GM18868 (cell line): ENCODE measurements at regions not wholly inside any gene's neighbourhood (a gene's known extent, or its start where the extent isn't known, plus 50 kb on each side); places are given as distances from the start of the nearest gene placed in this dataset.
"Not testable (repeated sequence)": the region's sequence is repeated elsewhere in the genome, so short reads cannot be mapped to it uniquely, and the experiment has no call there.

Source experiments
- ATAC-seq: cut with Tn5 transposase; IDR thresholded peaks from one replicate; pipeline ENCODE4 v1.9.1; 2021; ENCODE audit warnings: mild to moderate bottlenecking, moderate library complexity; ENCODE audit not compliant: unreplicated experiment

DNA sequence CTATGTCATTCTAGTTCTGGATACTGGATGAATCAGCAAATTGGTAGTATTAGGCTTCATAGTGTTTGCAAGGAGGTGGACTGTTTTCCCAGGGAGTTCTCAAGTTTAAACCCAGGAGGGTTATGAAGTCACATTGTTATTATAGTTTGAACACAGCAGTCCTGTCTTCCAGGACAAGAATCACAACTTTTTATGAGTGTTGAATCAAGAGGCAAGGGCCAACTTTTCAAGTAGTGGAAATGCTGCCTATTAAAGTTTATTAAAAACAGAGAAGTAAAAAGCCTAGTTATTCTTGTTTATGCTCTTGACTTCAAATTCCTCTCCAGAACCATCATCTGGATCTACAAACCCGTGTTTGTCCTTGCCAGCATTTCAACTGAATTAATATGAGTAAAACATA is 86.3 kb upstream of the GOT2 start:
- no peak for ATAC-seq

DNA sequence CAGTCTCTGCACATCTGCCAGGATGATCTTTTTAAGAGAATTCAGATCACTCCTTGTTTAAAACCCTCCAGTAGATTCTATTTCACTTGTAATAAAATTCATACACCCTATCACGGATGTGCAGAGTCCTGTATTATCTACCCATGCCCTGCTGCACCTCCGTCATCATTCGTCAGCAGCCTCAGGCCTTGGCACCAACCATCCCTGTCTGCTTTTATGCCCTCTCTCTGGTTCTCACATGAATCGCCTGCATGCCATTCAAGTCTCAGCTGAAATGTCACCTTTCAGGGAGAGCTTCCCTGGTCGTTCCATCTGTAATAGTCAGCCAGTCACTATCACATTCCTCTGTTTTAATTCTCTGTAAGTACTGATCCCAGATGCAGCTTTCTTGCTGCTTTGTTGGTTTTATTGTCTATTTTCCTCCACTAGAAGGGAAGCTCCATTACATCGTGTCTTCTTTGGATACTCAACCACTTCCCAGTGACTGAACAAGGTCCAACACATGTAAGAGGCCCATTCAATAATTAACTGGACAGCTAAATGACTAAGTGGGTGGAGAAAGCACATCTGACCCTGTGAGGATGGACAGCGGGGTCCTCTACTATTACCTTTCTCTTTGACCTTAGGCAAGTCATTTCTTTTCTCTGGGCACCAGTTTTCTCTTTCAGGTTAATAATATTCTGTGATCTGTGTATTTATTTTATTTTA is 81.2 kb upstream of the GOT2 start:
- no peak for ATAC-seq

DNA sequence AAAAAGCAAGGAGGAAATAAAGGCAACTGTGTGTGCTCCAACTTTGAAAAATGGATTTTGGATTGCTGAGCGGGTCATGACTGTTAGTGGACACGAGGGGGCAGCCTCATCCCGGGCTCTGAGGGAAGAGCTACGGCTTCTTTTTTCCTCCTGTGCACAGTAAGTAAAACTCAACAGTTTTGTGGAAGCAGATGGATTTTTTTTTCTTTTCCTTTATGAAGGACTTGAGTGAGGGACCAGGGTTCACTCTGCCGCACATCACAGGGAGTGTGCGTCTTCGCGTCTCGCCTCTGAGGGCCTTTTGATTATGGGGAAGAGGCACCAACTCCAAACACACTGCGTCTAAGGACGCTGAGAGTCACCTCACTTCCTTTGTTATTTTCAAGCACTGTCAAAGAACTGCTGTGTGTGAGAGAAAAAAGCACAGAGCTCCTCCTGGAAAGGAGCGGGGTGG is 80.3 kb upstream of the GOT2 start:
- ATAC-seq: peak; percentile 88

DNA sequence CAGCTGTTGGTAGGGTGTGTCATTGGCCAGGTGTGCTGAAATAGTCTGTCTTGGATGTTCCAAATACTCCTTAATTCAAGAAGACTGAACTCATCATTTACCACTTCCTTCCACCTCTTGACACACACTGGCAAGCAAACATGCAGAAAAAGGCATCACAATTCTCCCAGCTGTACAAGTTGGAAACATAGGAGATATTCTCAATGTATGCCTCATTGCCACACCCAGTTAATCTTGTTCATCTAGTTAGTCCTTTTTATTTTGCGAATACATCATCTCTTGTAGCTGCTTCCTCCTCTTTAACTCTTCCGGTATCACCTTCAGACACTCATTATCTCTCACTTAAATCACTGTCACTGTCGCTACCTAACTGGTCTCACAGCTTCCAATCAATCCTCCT is 75.1 kb upstream of the GOT2 start:
- no peak for ATAC-seq

DNA sequence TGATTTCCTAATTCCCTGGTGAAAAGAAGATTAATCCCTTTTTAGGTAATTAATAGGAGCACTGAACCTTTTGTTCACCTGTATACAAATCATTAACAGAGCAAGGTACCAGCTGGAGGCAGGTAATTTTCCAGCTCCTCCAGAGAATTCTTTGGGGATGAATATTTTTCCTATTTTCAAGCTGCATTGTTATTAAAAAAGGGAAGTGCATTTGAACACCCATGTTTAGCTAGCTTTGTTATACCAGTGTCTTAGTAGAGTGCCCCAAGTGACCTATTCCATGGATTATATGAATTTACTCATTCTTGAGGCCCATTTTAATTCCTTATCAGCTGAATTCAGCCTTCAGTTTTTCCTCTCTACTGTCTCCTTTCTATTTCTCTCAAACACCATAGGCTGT is 73.2 kb upstream of the GOT2 start:
- ATAC-seq: no peak

DNA sequence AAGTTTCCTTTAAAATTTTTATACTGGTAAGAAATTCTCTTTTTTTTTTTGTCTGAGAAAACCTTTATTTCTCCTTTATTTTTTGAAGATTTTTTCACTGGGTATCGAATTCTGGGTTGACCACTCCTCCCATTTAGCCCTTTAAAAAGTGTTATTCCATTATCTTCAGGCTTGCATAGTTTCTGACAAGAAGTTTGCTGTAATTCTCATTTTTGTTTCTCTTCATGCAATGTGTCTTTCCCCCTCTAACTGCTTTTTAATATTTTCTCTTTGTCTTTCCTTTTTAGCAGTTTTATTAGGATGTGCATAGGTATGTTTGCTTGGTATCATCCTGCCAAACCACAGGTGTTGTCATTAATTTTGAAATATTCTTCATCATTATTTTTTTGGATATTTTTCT is 67.7 kb upstream of the GOT2 start:
- ATAC-seq: no peak

DNA sequence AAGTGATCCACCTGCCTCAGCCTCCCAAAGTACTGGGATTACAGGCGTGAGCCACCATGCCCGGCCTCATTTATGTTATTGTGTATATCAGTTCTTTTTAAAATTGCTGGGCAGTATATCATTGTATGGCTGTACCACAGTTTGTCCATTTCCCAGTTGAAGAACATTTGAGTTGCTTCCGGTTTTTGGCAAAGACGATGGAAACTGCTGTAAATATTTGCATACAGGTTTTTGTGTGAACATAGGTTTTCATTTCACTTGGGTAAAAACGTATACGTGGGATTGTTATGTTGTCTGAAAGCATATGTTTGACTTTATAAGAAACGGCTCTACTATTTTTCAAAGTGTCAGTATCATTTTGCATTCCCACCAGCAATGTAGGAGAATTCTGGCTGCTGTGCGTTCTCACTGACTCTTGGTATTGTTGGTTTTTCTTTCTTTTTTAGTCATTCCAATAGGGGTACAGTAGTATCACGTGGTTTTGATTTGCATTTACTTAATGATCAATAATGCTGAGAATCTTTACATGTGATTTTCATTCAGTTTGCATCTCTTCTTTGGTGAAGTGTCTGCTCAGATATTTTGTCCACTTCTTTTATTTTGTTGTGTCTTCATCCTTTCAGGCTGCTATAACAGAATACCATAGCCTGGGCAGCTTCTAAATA is 63.2 kb upstream of the GOT2 start:
- no peak for ATAC-seq

DNA sequence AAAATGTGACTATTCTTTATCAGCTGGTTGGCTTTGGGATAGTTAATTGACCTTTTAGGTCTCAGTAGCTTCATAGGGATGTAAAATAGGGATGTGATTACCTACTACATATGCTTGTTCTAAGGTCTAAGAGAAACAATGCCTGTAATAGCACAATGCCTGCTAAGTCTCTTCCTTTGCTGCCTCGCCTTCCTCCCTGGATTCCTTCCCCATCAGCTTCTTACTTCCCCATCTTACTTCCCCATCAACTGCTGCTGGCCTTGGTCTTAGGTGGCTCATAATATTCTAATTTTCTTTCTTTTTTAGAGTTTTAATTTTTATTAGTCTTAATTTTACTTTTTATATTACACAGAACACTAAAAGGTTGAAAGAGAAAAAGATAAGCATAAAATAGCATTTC is 59.2 kb upstream of the GOT2 start:
- ATAC-seq: no peak

DNA sequence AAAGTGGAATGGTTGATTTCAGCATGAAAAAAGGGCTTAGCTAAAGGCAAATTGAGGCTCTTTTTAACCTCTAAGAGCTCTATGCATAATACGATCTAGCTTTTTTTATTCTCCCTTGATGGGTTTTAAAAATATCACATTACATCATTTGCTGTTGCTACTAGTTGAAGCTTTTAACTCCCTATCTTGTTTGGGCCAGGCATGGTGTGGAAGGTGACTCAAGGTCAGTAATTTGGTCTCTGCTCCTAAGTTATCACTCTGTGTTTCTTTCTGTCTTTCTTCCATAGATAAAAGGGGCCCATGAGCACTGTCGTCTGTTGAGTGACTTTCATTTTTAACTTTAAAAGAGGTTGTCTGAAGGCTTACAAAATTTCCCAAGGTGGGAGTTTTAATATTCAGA is 58.1 kb upstream of the GOT2 start:
- ATAC-seq: no peak

DNA sequence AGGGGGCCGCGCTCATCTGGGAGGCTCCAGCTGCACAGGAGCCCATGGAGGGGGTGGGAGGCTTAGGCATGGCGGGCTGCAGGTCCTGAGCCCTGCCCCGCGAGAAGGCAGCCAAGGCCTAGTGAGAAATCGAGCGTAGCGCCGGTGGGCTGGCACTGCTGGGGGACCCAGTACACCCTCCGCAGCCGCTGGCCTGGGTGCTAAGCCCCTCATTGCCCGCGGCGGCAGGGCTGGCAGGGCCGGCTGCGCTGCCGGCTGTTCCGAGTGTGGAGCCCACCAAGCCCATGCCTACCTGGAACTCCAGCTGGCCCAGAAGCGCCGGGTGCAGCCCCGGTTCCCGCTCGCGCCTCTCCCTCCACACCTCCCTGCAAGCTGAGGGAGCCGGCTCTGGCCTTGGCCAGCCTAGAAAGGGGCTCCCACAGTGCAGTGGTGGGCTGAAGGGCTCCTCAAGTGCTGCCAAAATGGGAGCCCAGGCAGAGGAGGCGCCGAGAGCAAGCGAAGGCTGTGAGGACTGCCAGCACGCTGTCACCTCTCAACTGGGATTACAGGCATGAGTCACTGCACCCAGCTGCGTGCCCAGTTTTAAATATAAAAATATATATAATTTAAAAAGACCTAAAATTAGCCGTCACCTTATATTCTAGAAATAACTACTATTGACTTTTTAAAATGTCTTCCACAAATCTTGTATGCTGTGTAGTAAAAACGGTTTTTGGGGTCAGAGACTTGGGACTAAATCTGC is 56.9 kb upstream of the GOT2 start:
- not testable (repeated sequence) for ATAC-seq

DNA sequence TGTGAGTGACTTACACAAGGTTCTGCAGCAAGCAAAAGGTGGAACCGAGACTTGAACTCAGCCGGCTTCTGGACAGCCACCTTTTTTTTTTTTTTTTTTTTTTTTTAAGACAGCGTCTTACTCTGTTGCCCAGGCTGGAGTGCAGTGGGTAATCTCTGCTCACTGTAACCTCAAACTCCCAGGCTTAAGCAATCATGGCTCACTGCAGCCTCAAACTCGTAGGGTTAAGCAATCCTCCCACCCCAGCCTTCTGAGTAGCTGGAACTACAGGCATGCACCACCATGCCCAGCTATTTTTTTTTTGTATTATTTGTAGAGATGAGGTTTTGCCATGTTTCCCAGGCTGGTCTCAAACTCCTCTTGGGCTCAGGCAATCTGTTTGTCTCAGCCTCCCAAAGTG is 55.2 kb upstream of the GOT2 start:
- no peak for ATAC-seq
